Stimulated activated CD4-positive, alpha-beta T cell treated with anti-CD3 and anti-CD28 coated beads, Interleukin-12 subunit alpha, Interleukin-12 subunit beta, amount 100 ng/mL, for 24 hours (primary cell): ENCODE measurements at regions not wholly inside any gene's neighbourhood (a gene's known extent, or its start where the extent isn't known, plus 50 kb on each side); places are given as distances from the start of the nearest gene placed in this dataset.

Experiments used
- DNase-seq, 2 experiments: peaks; one replicate each; pipeline ENCODE4 v3.0.0-alpha.2; 2020; ENCODE audit warnings: low read depth in 2 of 2

GRCh38 chr5:2297991-2298390 lies 415.3 kb upstream of the IRX4 start:
- DNase-seq, result no peak

- DNase-seq, result no peak
Observed at GRCh38 chr5:2295476-2295875, 412.8 kb upstream of the IRX4 start.

GRCh38 chr5:2293906-2294305 lies 411.2 kb upstream of the IRX4 start:
- no peak for DNase-seq

- DNase-seq, result no peak
Observed at GRCh38 chr5:2291146-2291840, 408.6 kb upstream of the IRX4 start.

- no peak for DNase-seq
Observed at GRCh38 chr5:2289380-2289779, 406.7 kb upstream of the IRX4 start.

- no peak for DNase-seq
Observed at GRCh38 chr5:2288968-2289367, 406.2 kb upstream of the IRX4 start.

- DNase-seq, result no peak
Observed at GRCh38 chr5:2288466-2288865, 405.7 kb upstream of the IRX4 start.

GRCh38 chr5:2286250-2286649 lies 403.5 kb upstream of the IRX4 start:
- DNase-seq, result no peak

GRCh38 chr5:2284678-2285077 lies 402.0 kb upstream of the IRX4 start:
- no peak for DNase-seq

GRCh38 chr5:2283481-2284045 lies 400.8 kb upstream of the IRX4 start:
- no peak for DNase-seq

GRCh38 chr5:2282893-2283292 lies 400.2 kb upstream of the IRX4 start:
- DNase-seq, result no peak

GRCh38 chr5:2282034-2282690 lies 399.4 kb upstream of the IRX4 start:
- no peak for DNase-seq

GRCh38 chr5:2281446-2281845 lies 398.7 kb upstream of the IRX4 start:
- DNase-seq, result no peak

- DNase-seq, result no peak
Observed at GRCh38 chr5:2280318-2280717, 397.6 kb upstream of the IRX4 start.

GRCh38 chr5:2278825-2279456 lies 396.2 kb upstream of the IRX4 start:
- no peak for DNase-seq

GRCh38 chr5:2277886-2278285 lies 395.2 kb upstream of the IRX4 start:
- DNase-seq, result no peak

GRCh38 chr5:2276101-2276500 lies 393.4 kb upstream of the IRX4 start:
- DNase-seq, result no peak

- DNase-seq, result no peak
Observed at GRCh38 chr5:2272755-2273154, 390.0 kb upstream of the IRX4 start.

- no peak for DNase-seq
Observed at GRCh38 chr5:2272039-2272438, 389.3 kb upstream of the IRX4 start.

- DNase-seq, result no peak
Observed at GRCh38 chr5:2271316-2271715, 388.6 kb upstream of the IRX4 start.

GRCh38 chr5:2270467-2270866 lies 387.7 kb upstream of the IRX4 start:
- DNase-seq, result no peak

- DNase-seq, result no peak
Observed at GRCh38 chr5:2269656-2270055, 386.9 kb upstream of the IRX4 start.

GRCh38 chr5:2267991-2268390 lies 385.3 kb upstream of the IRX4 start:
- DNase-seq, result no peak
